ENCODE measurements at regions not wholly inside any gene's neighbourhood (a gene's known extent, or its start where the extent isn't known, plus 50 kb on each side); places are given as distances from the start of the nearest gene placed in this dataset.

GRCh38 chr4:26127851-26128337 is 192.9 kb upstream of the RBPJ start:
- peak; percentile 18; the same call in 1 of the 2 replicates for TF ChIP-seq CTCF (IDR thresholded peaks at IDR 0.05)

GRCh38 chr4:26130173-26130572 is 190.6 kb upstream of the RBPJ start:
- TF ChIP-seq CTCF (IDR thresholded peaks at IDR 0.05) = no peak

GRCh38 chr4:26130841-26131432 is 189.9 kb upstream of the RBPJ start:
- no peak for TF ChIP-seq CTCF (IDR thresholded peaks at IDR 0.05)

GRCh38 chr4:26131711-26132110 is 189.1 kb upstream of the RBPJ start:
- TF ChIP-seq CTCF (IDR thresholded peaks at IDR 0.05) = no peak

GRCh38 chr4:26132858-26133257 is 188.0 kb upstream of the RBPJ start:
- peak; percentile 31; the same call in 1 of the 2 replicates for TF ChIP-seq CTCF (IDR thresholded peaks at IDR 0.05)

DNA sequence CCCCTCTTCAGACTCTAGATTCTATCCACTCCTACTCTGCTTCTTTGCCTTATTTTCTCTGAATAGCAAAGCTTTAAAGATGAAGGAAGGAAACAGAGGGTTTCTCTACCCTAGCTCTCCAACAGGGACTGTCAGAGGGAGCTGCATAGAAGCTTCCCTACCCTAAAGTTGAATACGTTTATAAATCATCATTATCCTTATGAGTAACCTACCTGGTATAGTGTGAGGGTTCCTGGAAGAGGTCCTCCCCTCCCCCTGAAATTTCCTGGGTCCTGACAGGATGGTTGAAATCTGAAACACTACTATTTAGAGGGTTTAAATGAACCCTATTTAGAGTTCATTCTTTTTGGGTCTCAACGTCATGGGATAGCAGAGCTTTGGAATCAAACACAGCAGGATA is 187.0 kb upstream of the RBPJ start:
- TF ChIP-seq CTCF (IDR thresholded peaks at IDR 0.05) = no peak

DNA sequence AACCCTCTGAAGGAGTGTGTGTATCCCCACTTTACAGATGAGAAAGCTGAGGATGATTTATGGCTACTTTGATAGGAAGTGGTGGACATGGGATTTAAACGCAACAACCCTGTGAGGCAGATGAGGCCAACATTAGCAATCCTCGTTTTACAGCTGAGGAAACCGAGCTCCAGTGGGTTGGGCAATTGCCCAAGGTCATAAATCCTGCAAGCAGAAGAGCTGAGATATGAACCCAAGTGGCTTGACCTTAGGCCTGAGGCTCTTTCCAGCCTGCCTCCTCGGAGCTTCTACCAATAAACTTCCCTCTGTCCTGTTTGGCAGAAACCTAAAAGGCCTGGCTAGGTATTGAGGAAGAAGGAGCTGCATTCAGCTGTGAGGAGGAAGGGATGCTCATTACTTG is 185.5 kb upstream of the RBPJ start:
- TF ChIP-seq CTCF (IDR thresholded peaks at IDR 0.05) = no peak

GRCh38 chr4:26136615-26137014 is 184.2 kb upstream of the RBPJ start:
- no peak for TF ChIP-seq CTCF (IDR thresholded peaks at IDR 0.05)
